ENCODE measurements at regions not wholly inside any gene's neighbourhood (a gene's known extent, or its start where the extent isn't known, plus 50 kb on each side); places are given as distances from the start of the nearest gene placed in this dataset.
A peak's percentile ranks its signal among the peaks of the same experiment; 100 is the strongest.

DNA sequence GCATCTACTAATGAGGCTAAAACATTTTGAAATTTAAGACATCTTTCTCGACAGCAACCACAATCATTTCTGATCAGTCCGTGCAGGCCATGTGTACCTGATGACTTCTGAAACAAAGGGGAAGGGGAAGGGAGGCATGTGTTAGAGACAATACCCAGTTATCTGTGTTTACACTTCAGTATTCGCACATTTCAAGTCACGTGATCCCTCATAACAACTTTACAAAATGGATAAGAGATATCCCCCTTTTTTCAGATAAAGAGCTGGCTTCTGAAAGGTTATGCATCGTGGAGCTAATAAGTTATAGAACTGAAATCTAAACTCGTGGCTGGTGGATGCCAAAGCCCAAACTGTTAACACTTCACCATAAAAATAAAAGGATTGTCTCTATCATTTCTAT lies 175.7 kb downstream of the CHRM3 start:
- H3K4me1 Mint-ChIP-seq: peaks cover 23% of the 10 kb centered on the region
- no peak overlapping the region for H3K4me3 Mint-ChIP-seq
- no peak overlapping the region for H3K27ac Mint-ChIP-seq
- no peaks in the 10 kb centered on the region for H3K36me3 Mint-ChIP-seq
- no peaks in the 10 kb centered on the region for H3K9me3 Mint-ChIP-seq
- no peaks in the 10 kb centered on the region for H3K27me3 Mint-ChIP-seq

DNA sequence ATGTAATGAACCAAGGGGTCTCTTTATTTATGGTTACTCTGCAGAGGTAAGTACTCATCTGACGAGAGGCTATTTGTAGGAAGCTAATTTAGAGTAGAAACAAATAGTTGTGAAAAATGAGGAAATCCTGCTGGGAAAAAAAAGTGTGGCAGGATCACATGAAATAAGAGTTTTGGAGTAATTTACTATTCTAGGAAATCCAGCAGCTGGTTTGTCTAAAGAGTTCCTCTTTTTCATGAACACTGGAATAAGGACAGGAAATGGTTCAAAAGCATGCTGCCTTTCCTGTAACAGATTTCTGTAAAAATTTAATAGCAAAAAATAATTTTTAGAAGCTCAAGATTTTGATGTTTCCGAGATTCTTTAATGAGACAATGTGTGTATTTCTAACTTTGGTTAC lies 177.3 kb downstream of the CHRM3 start:
- Mint-ChIP-seq H3K9me3 (peaks cover 4% of the 10 kb centered on the region), H3K27ac (no peak overlapping the region), H3K4me1 (peaks cover 16% of the 10 kb centered on the region), H3K36me3 (no peaks in the 10 kb centered on the region), H3K4me3 (no peak overlapping the region), H3K27me3 (no peaks in the 10 kb centered on the region)

DNA sequence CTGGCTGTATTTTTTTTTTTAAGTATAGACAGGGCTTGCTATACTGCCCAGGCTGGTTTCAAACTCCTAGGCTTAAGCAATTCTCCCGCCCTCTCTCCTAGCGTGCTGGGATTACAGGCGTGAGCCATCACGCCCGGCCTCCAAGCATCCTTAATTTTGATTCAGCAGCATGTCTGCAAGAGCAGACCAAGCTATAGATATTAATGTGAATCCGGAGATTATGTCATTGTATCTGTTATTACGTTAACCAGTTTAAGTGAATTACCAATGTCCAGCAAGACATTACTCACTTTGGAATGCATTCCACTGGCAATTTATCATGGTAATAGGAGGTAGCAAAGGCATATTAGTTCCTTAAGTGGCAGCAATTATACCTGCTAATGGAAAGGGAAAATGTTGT lies 179.7 kb downstream of the CHRM3 start:
- Mint-ChIP-seq H3K9me3 (peaks cover 5% of the 10 kb centered on the region), H3K27me3 (no peaks in the 10 kb centered on the region), H3K36me3 (no peaks in the 10 kb centered on the region), H3K4me3 (no peak overlapping the region), H3K4me1 (peaks cover 9% of the 10 kb centered on the region), H3K27ac (no peak overlapping the region)

DNA sequence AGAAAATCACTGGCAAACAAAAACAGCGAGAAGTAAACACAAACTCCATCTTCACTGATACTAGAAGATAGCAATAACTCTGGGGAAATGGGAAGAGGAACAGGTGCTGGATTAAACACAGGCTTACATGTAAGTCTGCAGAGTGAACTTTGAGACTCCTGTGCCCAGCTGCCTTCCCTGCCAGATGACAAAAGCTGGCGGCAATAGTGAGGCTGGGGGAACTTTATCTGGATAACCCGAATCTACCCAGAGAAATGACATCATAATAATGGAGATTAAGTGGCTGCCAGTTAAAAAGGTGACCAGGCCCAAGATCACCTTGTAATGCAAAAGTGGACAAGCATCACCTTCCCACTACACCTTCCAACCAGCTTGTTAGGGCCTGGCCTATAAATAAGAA lies 184.5 kb downstream of the CHRM3 start:
- Mint-ChIP-seq H3K4me3 (no peak overlapping the region), H3K9me3 (peaks cover 5% of the 10 kb centered on the region), H3K27me3 (no peaks in the 10 kb centered on the region), H3K4me1 (no peaks in the 10 kb centered on the region), H3K27ac (no peak overlapping the region), H3K36me3 (no peaks in the 10 kb centered on the region)

DNA sequence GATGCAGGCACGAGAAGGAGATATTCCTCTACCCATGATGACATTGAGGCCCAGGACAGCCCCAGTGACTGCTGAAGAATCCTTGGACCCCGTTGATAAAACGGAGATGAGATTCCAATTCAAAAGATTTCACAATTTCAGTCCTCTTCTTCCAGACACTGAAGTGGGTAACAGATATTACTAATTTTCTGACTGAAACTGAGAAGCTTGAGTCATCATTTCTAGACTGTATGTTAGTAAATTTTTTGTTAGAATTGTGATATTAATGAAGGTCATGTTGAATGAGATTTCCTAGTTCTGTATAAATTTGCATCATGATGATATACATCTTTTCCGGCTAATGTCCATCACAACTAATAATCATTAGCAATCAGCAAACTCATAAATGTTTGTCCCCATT lies 185.8 kb downstream of the CHRM3 start:
- Mint-ChIP-seq H3K27ac (no peak overlapping the region), H3K4me3 (no peak overlapping the region), H3K36me3 (no peaks in the 10 kb centered on the region), H3K4me1 (no peaks in the 10 kb centered on the region), H3K9me3 (peaks cover 5% of the 10 kb centered on the region), H3K27me3 (no peaks in the 10 kb centered on the region)

DNA sequence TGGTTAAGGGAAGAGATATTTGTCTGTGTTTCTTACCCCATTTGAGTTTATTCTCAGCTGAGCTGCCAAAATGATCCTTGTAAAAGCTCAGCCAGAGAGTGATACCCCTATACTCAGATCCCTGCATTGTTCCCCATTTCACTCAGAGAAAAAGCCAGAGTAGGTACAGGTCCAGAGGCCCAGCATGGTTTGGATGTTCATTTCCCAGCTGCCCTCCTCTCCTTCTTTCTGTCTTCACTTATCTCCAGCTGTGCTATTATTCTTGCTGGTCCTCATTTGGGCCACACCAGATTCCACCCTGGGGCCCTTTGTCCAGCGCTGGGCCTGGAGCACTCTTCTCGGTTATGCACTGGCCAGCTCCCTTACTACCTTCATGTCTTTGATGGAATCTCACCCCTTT lies 187.7 kb downstream of the CHRM3 start:
- peaks cover 1% of the 10 kb centered on the region for H3K36me3 Mint-ChIP-seq
- no peak overlapping the region for H3K4me3 Mint-ChIP-seq
- no peaks in the 10 kb centered on the region for H3K9me3 Mint-ChIP-seq
- no peak overlapping the region for H3K27ac Mint-ChIP-seq
- no peaks in the 10 kb centered on the region for H3K27me3 Mint-ChIP-seq
- no peaks in the 10 kb centered on the region for H3K4me1 Mint-ChIP-seq

DNA sequence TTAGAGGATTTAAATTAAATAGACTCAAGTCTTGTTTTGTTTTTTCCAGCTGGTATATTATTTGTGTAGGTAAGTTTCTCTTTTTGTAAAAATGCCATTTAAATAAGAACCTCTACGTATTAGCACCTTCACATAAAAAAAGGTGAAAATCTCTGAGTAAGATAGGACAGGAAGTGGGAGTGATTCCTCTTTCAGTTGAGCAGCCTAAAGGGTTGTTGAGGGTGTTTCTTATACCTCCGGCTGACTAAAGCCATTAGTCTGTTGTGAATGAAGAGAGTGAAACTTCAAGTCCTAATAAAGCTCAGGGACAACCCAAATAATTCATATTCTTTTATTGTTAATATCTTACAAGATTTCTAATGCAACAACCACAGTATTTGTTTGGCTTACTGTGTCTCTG lies 188.7 kb downstream of the CHRM3 start:
- no peak overlapping the region for H3K4me3 Mint-ChIP-seq
- H3K27ac Mint-ChIP-seq: no peak overlapping the region
- H3K4me1 Mint-ChIP-seq: no peaks in the 10 kb centered on the region
- no peaks in the 10 kb centered on the region for H3K9me3 Mint-ChIP-seq
- H3K36me3 Mint-ChIP-seq: peaks cover 1% of the 10 kb centered on the region
- no peaks in the 10 kb centered on the region for H3K27me3 Mint-ChIP-seq

DNA sequence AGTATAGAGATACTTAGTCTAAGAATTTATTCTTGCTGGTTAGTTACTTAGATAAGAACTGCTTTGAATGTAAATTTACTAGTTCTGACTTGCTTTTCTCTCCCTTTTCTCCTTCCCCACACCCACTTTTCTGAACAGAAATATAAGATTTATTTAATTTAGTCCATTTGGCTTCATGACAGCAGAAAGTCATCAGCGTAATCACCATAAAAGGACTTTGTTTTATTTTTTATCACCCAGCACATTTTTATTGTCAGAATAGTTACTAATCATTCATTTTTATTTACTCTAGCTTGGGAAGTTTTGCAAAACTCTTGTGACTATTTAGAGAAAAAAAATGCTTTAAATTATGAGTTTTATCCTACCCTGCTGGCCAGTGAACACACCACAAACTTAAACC lies 197.2 kb downstream of the CHRM3 start:
- no peaks in the 10 kb centered on the region for H3K27me3 Mint-ChIP-seq
- H3K9me3 Mint-ChIP-seq: no peaks in the 10 kb centered on the region
- H3K4me3 Mint-ChIP-seq: no peak overlapping the region
- no peak overlapping the region for H3K27ac Mint-ChIP-seq
- peaks cover 1% of the 10 kb centered on the region for H3K36me3 Mint-ChIP-seq
- peaks cover 18% of the 10 kb centered on the region for H3K4me1 Mint-ChIP-seq

DNA sequence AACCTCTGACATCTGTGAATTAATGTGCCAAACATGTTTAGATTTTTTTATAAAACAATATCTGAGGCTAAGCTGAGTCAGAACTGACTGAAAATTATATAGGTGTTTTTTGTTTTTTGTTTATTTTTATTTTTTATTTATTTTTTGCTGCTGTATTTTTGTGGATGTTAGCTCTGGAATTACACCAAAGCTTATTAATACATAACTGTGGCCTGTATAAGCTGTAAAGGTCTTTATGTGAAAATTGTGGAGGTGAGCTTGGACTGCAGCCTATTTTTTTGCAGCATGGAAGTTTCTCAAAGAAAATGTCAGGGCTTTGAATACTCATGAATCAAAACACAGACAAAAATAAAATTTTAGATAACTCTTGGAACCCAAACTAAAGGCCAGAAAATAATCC lies 199.8 kb downstream of the CHRM3 start:
- Mint-ChIP-seq H3K4me1 (peaks cover 18% of the 10 kb centered on the region), H3K9me3 (no peaks in the 10 kb centered on the region), H3K27me3 (no peaks in the 10 kb centered on the region), H3K27ac (no peak overlapping the region), H3K4me3 (no peak overlapping the region), H3K36me3 (no peaks in the 10 kb centered on the region)

DNA sequence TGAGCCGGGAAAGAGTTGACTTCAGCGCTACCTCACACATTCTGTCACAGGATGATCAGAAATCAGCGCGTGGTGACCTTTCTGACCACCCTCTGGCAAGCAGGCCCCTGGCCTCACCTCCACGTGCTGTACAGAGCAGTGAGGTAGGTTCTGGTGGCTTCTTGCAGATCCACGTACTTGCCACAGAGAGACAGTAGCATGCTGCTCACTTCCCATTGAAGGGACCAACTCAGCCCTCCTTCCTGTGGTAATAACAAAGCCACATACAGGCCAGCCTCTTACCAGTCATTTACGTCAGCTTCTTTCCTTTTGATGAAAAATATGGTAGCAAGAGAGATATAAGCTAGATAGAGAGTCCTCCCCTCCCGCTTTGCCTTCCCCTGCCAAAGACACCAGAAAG lies 200.7 kb downstream of the CHRM3 start:
- H3K9me3 Mint-ChIP-seq: no peaks in the 10 kb centered on the region
- no peaks in the 10 kb centered on the region for H3K27me3 Mint-ChIP-seq
- H3K36me3 Mint-ChIP-seq: no peaks in the 10 kb centered on the region
- H3K27ac Mint-ChIP-seq: no peak overlapping the region
- H3K4me1 Mint-ChIP-seq: peaks cover 18% of the 10 kb centered on the region
- no peak overlapping the region for H3K4me3 Mint-ChIP-seq

DNA sequence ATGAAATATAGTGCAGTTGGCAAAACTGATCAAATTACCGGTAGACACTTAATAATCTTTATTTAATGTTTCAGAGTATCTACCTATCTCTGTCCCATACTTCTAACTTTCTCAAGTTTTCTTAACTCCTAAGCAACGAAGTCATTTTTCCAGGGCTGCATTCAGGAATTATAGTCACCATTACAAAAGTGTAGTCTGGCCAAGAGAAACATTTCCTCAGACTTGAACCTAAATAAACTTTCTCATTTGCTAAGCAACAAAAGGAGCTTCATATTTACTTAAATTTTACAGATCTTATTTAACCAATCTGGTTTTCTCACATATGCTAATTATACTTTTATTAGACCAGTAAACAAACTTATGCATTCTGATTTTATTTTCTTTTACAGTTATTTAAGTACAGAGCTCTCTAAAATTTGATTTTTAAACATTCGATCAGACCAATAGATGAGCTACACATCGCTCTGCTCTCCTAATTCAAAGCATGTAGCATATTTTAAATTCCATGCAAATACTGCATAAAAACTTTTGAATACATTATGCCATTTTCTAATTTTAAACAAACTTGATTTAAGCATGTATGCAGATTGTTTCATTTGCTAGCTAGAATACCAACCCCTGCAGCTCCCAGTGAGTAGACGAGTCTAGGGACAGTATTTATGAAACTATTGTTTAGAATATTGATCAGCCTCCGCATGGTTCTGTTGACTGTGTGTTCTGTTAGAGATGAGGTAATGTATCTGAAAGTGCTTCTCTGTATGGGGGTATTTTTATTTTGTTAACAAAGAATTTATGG lies 201.4 kb downstream of the CHRM3 start:
- H3K36me3 Mint-ChIP-seq: no peaks in the 10 kb centered on the region
- H3K27ac Mint-ChIP-seq: no peak overlapping the region
- H3K27me3 Mint-ChIP-seq: no peaks in the 10 kb centered on the region
- H3K4me3 Mint-ChIP-seq: no peak overlapping the region
- H3K4me1 Mint-ChIP-seq: peaks cover 18% of the 10 kb centered on the region
- no peaks in the 10 kb centered on the region for H3K9me3 Mint-ChIP-seq

DNA sequence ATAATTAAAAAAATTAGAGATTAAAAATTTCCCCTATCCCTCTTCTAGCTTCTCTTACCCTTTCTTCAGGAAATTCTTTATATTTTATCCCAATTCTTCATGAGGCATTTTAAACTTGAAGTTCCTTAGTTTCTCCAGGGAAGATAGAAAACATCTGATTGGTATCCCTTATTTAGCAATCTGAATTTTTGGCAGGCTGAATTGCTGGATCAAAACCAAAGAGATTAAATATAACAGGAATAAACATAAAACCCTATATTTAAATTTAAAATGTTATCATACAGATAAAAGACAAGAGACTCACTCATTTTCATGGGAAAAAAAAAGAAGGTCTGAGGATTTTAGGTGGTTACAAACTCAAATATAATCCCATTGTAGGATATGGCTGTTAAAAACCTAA lies 204.2 kb downstream of the CHRM3 start:
- Mint-ChIP-seq H3K36me3 (no peaks in the 10 kb centered on the region), H3K27me3 (no peaks in the 10 kb centered on the region)

DNA sequence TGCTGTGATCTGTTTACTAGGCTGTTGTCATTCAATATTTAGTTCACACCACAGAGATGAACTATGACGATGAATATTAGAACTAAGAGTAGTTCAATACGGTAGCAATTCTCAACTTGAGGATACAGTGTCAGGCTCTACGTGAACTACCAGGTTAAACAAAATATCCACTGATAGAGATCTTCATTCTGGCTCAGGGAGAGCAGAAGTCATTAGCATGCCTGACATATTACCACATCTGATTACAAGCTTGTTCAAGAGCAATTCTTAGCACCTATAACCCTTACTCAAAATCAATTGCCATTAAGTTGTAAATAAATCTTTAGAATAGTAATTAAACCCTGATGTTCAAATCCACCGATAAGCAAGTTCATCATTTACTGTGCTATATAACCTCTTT lies 207.2 kb downstream of the CHRM3 start:
- Mint-ChIP-seq H3K4me3 (no peak overlapping the region), H3K36me3 (no peaks in the 10 kb centered on the region), H3K27ac (no peak overlapping the region), H3K9me3 (no peaks in the 10 kb centered on the region), H3K27me3 (no peaks in the 10 kb centered on the region), H3K4me1 (no peaks in the 10 kb centered on the region)

More for the DNA sequence above, 204.2 kb downstream of the CHRM3 start:
- Mint-ChIP-seq H3K27ac (no peak overlapping the region), H3K4me1 (peaks cover 11% of the 10 kb centered on the region), H3K4me3 (no peak overlapping the region), H3K9me3 (no peaks in the 10 kb centered on the region)

DNA sequence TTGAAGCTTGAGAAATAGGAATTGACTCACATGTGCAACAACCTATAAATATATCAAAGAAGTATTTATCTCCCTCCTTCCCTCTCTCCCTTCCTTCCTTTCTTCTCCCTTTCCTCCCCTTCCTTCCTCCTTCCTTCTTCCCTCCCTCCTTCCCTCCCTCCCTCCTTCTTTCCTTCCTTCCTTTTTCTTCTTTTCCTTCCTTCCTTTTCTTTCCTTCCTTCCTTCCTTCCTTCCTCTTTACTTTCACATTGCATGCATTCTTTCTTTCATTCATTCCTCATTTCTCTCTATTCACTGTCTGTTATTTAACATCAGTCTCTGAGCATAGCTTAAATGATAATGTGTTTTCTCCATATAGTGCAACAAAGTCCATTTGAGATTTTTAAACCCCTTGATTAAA lies 214.2 kb downstream of the CHRM3 start:
- Mint-ChIP-seq H3K27ac (peak overlapping the region; percentile 42), H3K9me3 (peaks cover 6% of the 10 kb centered on the region), H3K27me3 (no peaks in the 10 kb centered on the region), H3K4me3 (no peak overlapping the region), H3K36me3 (no peaks in the 10 kb centered on the region), H3K4me1 (no peaks in the 10 kb centered on the region)

DNA sequence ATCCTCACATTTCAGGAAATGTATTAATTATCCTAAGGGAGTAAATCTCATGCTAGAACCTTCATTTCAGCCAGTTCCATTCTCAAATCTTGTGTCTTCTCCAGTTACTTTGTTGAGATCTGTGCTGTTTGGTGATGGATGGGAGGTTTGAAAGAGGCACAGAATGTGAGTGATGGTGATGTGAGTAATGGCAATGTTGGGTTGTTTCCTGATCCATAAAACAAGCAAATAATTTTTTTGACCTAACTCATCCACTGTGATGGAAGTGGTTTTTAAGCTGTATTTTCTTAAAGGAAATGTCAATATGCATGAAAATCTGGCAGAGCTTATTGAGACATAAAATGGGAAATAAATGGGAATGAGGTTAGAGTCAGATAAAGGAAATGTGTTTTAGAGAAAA lies 214.7 kb downstream of the CHRM3 start:
- peaks cover 6% of the 10 kb centered on the region for H3K9me3 Mint-ChIP-seq
- no peaks in the 10 kb centered on the region for H3K27me3 Mint-ChIP-seq
- no peaks in the 10 kb centered on the region for H3K4me1 Mint-ChIP-seq
- H3K4me3 Mint-ChIP-seq: no peak overlapping the region
- H3K27ac Mint-ChIP-seq: no peak overlapping the region
- no peaks in the 10 kb centered on the region for H3K36me3 Mint-ChIP-seq

DNA sequence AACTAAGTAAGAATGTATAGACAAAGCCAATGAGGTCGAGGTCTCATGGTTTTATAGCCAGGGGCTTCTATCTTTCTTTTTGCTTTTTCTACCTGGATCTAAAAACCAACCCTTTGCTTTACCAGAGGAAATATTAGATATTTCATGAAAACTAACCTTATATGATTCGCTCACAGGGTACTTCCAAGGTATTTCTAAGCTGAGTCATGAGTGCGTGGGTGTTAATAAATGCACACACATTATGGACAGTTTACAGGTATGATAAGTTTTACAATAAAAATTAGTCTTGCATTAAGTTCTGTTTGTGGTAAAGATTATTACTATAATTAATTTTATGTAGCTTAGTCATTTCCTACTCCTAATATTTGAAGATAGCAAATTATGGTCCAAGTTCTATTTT lies 217.2 kb downstream of the CHRM3 start:
- H3K27me3 Mint-ChIP-seq: no peaks in the 10 kb centered on the region

DNA sequence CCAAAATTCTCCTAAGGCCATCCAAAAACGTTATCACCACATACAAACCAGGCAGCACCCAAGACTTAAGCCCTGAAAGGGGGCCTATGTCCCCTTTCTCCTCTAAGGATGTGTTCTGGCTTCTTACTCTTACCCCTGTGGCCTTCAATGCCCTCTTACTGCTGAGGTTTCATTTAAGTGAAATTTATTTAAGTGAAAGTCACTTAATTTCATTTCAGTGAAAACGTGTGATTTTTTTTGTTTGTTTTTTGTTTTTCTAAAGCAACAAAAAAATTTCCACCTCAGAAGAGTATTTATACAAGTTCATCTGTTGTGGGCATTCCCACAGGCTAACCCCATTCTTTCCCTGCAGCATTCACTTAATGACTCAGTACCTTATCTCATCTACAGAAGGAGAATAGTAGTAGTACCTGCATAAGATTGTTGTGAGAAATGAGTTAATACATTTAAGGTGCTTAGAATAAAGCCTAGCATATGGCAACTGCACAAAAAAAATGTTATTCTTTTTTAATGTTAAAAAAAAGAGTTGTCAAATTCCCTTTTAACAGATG lies 220.6 kb downstream of the CHRM3 start:
- Mint-ChIP-seq H3K36me3 (no peaks in the 10 kb centered on the region), H3K9me3 (no peaks in the 10 kb centered on the region), H3K4me1 (no peaks in the 10 kb centered on the region), H3K4me3 (no peak overlapping the region), H3K27ac (no peak overlapping the region), H3K27me3 (no peaks in the 10 kb centered on the region)

More for the DNA sequence above, 217.2 kb downstream of the CHRM3 start:
- no peak overlapping the region for H3K27ac Mint-ChIP-seq
- no peak overlapping the region for H3K4me3 Mint-ChIP-seq
- H3K36me3 Mint-ChIP-seq: no peaks in the 10 kb centered on the region
- no peaks in the 10 kb centered on the region for H3K4me1 Mint-ChIP-seq
- H3K9me3 Mint-ChIP-seq: peaks cover 6% of the 10 kb centered on the region

All from activated naive CD4-positive, alpha-beta T cell treated with anti-CD3 and anti-CD28 coated beads, Interleukin-2, amount 50 U/mL, for 24 hours (primary cell).